Fibroblast of gingiva (primary cell): ENCODE measurements at regions not wholly inside any gene's neighbourhood (a gene's known extent, or its start where the extent isn't known, plus 50 kb on each side); places are given as distances from the start of the nearest gene placed in this dataset.

Experiments used
- DNase-seq: peaks from one replicate; pipeline ENCODE4 v3.0.0-alpha.2; 2011; ENCODE audit warnings: low read depth

GRCh38 chr5:179430193-179431175 lies 85.2 kb upstream of the ADAMTS2 start:
- DNase-seq = no peak

- no peak for DNase-seq
Measured at GRCh38 chr5:179427676-179428056, 82.4 kb upstream of the ADAMTS2 start.

- DNase-seq = no peak
Measured at GRCh38 chr5:179427032-179427675, 81.9 kb upstream of the ADAMTS2 start.

- no peak for DNase-seq
Measured at GRCh38 chr5:179422908-179423481, 77.7 kb upstream of the ADAMTS2 start.

GRCh38 chr5:179422213-179422855 lies 77.1 kb upstream of the ADAMTS2 start:
- DNase-seq = no peak

GRCh38 chr5:179421144-179421901 lies 76.1 kb upstream of the ADAMTS2 start:
- DNase-seq = no peak

- DNase-seq = no peak
Measured at GRCh38 chr5:179420476-179420875, 75.2 kb upstream of the ADAMTS2 start.

- DNase-seq = no peak
Measured at GRCh38 chr5:179418972-179419371, 73.7 kb upstream of the ADAMTS2 start.

GRCh38 chr5:179417696-179418095 lies 72.4 kb upstream of the ADAMTS2 start:
- DNase-seq = no peak

- no peak for DNase-seq
Measured at GRCh38 chr5:179417016-179417415, 71.8 kb upstream of the ADAMTS2 start.

- DNase-seq = no peak
Measured at GRCh38 chr5:179416114-179416822, 71.0 kb upstream of the ADAMTS2 start.

- DNase-seq = no peak
Measured at GRCh38 chr5:179415291-179416060, 70.2 kb upstream of the ADAMTS2 start.

GRCh38 chr5:179414459-179415261 lies 69.4 kb upstream of the ADAMTS2 start:
- no peak for DNase-seq

- DNase-seq = no peak
Measured at GRCh38 chr5:179413711-179414458, 68.6 kb upstream of the ADAMTS2 start.

- DNase-seq = no peak
Measured at GRCh38 chr5:179413086-179413690, 67.9 kb upstream of the ADAMTS2 start.

- DNase-seq = no peak
Measured at GRCh38 chr5:179411161-179411841, 66.0 kb upstream of the ADAMTS2 start.

- no peak for DNase-seq
Measured at GRCh38 chr5:179410291-179411160, 65.3 kb upstream of the ADAMTS2 start.
